ENCODE measurements at regions not wholly inside any gene's neighbourhood (a gene's known extent, or its start where the extent isn't known, plus 50 kb on each side); places are given as distances from the start of the nearest gene placed in this dataset.

DNA sequence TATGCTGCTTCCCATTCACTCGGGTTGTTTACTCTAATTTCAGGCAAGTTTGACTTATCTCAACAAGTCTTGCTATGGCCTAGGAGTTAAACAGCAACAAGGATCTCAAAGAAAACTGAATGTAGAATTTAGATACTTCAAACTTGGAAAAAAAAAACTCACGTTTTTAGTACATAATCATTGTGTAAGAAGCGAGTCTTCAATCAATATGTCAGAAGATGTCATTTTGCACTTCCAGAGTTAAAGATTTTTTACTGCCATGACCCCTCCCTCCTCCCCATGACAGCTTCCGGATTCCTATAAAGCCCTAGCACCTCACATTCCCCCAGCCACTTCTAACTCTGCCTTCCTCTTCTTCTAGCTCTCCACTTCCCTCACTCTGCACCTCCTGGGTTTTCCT lies 133.4 kb downstream of the SS18 start:
- TF ChIP-seq, protein P1, sequence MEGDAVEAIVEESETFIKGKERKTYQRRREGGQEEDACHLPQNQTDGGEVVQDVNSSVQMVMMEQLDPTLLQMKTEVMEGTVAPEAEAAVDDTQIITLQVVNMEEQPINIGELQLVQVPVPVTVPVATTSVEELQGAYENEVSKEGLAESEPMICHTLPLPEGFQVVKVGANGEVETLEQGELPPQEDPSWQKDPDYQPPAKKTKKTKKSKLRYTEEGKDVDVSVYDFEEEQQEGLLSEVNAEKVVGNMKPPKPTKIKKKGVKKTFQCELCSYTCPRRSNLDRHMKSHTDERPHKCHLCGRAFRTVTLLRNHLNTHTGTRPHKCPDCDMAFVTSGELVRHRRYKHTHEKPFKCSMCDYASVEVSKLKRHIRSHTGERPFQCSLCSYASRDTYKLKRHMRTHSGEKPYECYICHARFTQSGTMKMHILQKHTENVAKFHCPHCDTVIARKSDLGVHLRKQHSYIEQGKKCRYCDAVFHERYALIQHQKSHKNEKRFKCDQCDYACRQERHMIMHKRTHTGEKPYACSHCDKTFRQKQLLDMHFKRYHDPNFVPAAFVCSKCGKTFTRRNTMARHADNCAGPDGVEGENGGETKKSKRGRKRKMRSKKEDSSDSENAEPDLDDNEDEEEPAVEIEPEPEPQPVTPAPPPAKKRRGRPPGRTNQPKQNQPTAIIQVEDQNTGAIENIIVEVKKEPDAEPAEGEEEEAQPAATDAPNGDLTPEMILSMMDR (IDR thresholded peaks at IDR 0.05): no peak
- TF ChIP-seq POLR2AphosphoS5 (IDR thresholded peaks at IDR 0.05): no peak
